DND-41 (cell line): ENCODE measurements at regions not wholly inside any gene's neighbourhood (a gene's known extent, or its start where the extent isn't known, plus 50 kb on each side); places are given as distances from the start of the nearest gene placed in this dataset.

ENCODE experiments used
- CTCF ChIP-seq: IDR thresholded peaks from 2 replicates; pipeline ENCODE4 v1.5.1; 2012; ENCODE audit warnings: borderline replicate concordance, low read length, moderate library complexity, mild to moderate bottlenecking; ENCODE audit not compliant: poor library complexity, severe bottlenecking; ENCODE audit errors: extremely low read depth
- EZH2 ChIP-seq: IDR thresholded peaks from 3 replicates; pipeline ENCODE4 v1.6.1; 2012; ENCODE audit warnings: borderline replicate concordance, low read depth, mild to moderate bottlenecking, moderate library complexity, low read length, inconsistent platforms; ENCODE audit not compliant: severe bottlenecking

DNA sequence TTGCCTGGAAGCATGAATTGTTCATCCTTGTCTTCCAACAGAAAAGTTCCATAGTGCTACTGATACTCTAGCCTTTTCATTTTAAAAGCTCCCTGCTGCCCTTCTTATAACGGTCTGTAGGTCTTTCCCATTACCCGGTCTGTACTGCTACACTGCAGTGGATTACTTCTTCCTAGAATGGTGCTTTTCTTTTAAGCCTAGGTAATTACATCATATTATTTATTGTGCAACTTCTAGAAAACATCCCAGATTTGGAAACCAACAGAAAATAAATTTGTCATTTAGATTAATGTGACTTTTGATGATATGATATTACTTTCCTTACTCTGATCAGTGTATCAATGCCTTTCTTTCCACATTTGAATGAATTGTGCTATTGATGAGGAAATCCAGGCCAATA, 199.4 kb downstream of the TANC2 start:
- TF ChIP-seq EZH2, result no peak
- TF ChIP-seq CTCF, result no peak
